Stomach (tissue), 8 donors: ENCODE measurements at regions not wholly inside any gene's neighbourhood (a gene's known extent, or its start where the extent isn't known, plus 50 kb on each side); places are given as distances from the start of the nearest gene placed in this dataset.
A peak's percentile ranks its signal among the peaks of the same experiment; 100 is the strongest.

Experiments
- DNase-seq, 2 donors: peaks; one replicate each; pipeline versions ENCODE4 v3.0.0 to v3.0.0-alpha.2; 2013 to 2019
- H3K27ac ChIP-seq, 5 donors: fragments of 200-600 bp in 4 of 5; sonication (generic) in 4 of 5; one replicate each; pipeline ENCODE4 v1.5.1; 2013 to 2019; ENCODE audit warnings: mild to moderate bottlenecking in 1 of 5, moderate library complexity in 1 of 5
- H3K27me3 ChIP-seq, 3 donors: fragments of 200-600 bp; sonication (generic); one replicate each; pipeline ENCODE4 v1.5.1; 2017 to 2019; ENCODE audit warnings: mixed run types in 1 of 3
- H3K36me3 ChIP-seq, 4 donors: fragments of 200-600 bp; sonication (generic); 1 replicate in 3 of 4; 2 replicates in 1 of 4; pipeline ENCODE4 v1.5.1; 2016 to 2019
- H3K4me1 ChIP-seq, 4 donors: fragments of 200-600 bp; sonication (generic); one replicate each; pipeline ENCODE4 v1.5.1; 2016 to 2019
- H3K4me3 ChIP-seq, 4 donors: fragments of 200-600 bp; sonication (generic) in 3 of 4; one replicate each; pipeline ENCODE4 v1.5.1; 2016 to 2019; ENCODE audit warnings: mild to moderate bottlenecking in 1 of 4
- H3K9me3 ChIP-seq, 4 donors: fragments of 200-600 bp; sonication (generic); one replicate each; pipeline ENCODE4 v1.5.1; 2016 to 2019
- EP300 ChIP-seq: sonication (generic); formaldehyde crosslinking; IDR thresholded peaks from one replicate; pipeline ENCODE4 v1.6.1; 2017; ENCODE audit warnings: antibody characterized with exemption
- POLR2A ChIP-seq, 4 donors: fragments of 450-650 bp; IDR thresholded peaks; one replicate each; pipeline ENCODE4 v1.6.1; 2016; ENCODE audit warnings: antibody characterized with exemption in 4 of 4, control low read depth in 2 of 4, mild to moderate bottlenecking in 1 of 4, moderate library complexity in 1 of 4
- POLR2AphosphoS5 ChIP-seq, 3 donors: sonication (generic); formaldehyde crosslinking; IDR thresholded peaks; one replicate each; pipeline ENCODE4 v1.6.1; 2016; ENCODE audit warnings: antibody characterized with exemption in 3 of 3
- WGBS, 5 donors: extraction: QIAGEN DNeasy Blood & Tissue Kit in 3 of 5; methylation state at CpG; one replicate each; pipeline versions ENCODE4 v1.1.5 to v1.1.7; 2013 to 2018; 5-methylcytosine and 5-hydroxymethylcytosine counted together
- intact Hi-C: fragments of 100-400 bp; cut with DNase I; formaldehyde crosslinking; loops from one replicate; pipeline ENCODE4 v1.15.1; 2023; ENCODE audit warnings: low total_unique reads
- TF ChIP-seq, protein P1 (sequence below), 7 experiments: fragments of 450-650 bp in 4 of 7; fragments of 200-600 bp in 3 of 7; sonication (generic) in 3 of 7; IDR thresholded peaks; one replicate each; pipeline ENCODE4 v1.5.1; 2016 to 2019; ENCODE audit warnings: antibody characterized with exemption in 7 of 7, control low read depth in 2 of 7, mild to moderate bottlenecking in 1 of 7
- donor health status: healthy with polysubstance abuse.
- donor health status: Bipolar disorder and iron deficiency.
- donor health status: healthy.

DNA sequence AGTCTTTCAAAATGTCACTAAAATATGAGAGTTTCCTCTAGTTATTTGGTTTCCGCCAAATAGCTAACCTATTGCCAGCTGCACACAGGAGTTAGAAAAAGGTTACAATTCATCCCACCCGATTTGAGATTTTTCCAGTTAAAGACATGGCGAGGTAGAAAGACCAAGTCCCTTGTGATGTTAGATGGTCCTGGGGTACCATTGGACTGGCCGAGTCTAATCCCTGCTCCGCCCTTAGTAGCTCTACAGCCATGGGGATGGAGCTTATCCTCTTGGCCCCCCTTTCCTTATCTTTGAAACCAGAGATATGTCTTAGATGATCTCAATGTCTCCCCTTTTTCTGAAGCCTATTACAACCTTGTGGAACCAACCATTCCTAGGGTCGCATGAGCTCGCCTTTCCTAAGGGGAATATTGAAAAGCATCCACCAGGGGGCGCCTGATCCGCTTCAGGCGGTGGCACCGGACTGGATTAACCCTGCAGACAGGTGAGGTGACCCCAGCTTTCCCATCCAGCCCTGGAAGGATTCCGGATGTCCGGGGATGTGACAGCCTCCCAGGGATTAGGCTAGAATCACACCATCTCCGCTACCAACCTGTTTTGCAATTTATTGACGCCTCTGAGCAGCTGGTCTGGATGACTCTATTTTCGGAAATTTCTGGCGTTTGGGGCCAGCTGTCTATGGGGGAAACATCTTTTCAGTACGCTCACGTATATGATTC is 68.3 kb upstream of the SIM2 start:
- TF ChIP-seq POLR2AphosphoS5 (IDR thresholded peaks at IDR 0.05) (no peak), EP300 (no peak)
- TF ChIP-seq, protein P1, sequence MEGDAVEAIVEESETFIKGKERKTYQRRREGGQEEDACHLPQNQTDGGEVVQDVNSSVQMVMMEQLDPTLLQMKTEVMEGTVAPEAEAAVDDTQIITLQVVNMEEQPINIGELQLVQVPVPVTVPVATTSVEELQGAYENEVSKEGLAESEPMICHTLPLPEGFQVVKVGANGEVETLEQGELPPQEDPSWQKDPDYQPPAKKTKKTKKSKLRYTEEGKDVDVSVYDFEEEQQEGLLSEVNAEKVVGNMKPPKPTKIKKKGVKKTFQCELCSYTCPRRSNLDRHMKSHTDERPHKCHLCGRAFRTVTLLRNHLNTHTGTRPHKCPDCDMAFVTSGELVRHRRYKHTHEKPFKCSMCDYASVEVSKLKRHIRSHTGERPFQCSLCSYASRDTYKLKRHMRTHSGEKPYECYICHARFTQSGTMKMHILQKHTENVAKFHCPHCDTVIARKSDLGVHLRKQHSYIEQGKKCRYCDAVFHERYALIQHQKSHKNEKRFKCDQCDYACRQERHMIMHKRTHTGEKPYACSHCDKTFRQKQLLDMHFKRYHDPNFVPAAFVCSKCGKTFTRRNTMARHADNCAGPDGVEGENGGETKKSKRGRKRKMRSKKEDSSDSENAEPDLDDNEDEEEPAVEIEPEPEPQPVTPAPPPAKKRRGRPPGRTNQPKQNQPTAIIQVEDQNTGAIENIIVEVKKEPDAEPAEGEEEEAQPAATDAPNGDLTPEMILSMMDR (IDR thresholded peaks at IDR 0.05) = peak in 5 of 7 experiments; percentile 21 to 75 (median 59)
- 44 to 49% (median 46%) methylated on average over 14 to 19 of the region's 19 CpGs for WGBS, 5 donors

DNA sequence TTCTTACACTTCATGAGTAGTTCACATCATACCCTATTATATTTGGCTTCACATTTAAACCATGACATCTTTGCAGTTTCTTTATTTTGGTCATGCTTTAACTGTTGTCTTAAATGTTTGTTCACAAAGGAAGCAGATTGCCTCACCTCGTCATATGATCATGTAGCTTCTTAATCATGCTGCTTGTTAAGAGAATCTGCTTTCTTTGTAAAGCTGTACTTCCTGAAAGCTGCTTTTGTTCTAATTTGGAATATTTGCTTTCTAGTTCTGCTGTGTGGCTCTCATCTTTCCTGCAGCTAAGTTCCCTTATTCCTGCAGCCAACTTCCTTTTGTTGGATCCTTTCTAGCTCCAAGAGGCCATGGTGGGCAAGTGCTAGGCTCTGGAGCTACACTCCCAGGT is 62.9 kb upstream of the SIM2 start:
- H3K4me1 ChIP-seq = peaks cover 9 to 22% (median 16%) of the 10 kb centered on the region in 4 donors
- TF ChIP-seq, protein P1 (IDR thresholded peaks at IDR 0.05) = no peak
- no peak for TF ChIP-seq POLR2A (IDR thresholded peaks at IDR 0.05)
- no peak for DNase-seq
- 29 to 66% (median 63%) methylated on average over 1 of the region's 1 CpG for WGBS, 5 donors
- no peak overlapping the region for H3K4me3 ChIP-seq
- no peak overlapping the region for H3K27ac ChIP-seq
- peaks cover 0 to 11% (median 10%) of the 10 kb centered on the region in 4 donors for H3K9me3 ChIP-seq
- H3K27me3 ChIP-seq = peaks cover 0 to 8% (median 0%) of the 10 kb centered on the region in 3 donors
- no peaks in the 10 kb centered on the region for H3K36me3 ChIP-seq
- intact Hi-C loops = no loop called here

More for the DNA sequence above, 68.3 kb upstream of the SIM2 start:
- Histone ChIP-seq H3K4me3 (no peak overlapping the region), H3K36me3 (no peaks in the 10 kb centered on the region), H3K27me3 (peaks cover 0 to 22% (median 0%) of the 10 kb centered on the region in 3 donors), H3K27ac (no peak overlapping the region), H3K9me3 (no peaks in the 10 kb centered on the region), H3K4me1 (peaks cover 0 to 8% (median 3%) of the 10 kb centered on the region in 4 donors)
- intact Hi-C loops = no loop called here
- peak; percentile 76 to 80 for DNase-seq

DNA sequence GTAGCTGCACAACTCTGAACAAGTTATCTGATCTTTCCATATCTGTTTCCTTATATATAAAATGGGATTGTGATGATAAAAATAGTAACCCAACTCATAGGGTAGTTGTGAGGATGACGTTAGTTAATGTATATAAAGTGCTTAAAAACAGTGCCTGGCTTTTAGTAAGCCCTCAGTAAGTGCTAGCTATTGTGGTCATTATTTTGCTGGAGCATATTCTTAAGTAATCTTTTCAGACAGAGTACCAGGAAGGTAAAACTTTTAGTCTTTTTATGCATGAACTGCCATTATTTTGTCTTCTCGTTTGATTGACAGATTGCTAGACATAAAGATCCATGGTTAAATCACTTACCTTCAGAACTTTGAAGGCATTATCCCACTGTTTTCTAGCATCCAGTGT is 62.5 kb upstream of the SIM2 start:
- H3K4me1 ChIP-seq = peaks cover 9 to 20% (median 15%) of the 10 kb centered on the region in 4 donors

DNA sequence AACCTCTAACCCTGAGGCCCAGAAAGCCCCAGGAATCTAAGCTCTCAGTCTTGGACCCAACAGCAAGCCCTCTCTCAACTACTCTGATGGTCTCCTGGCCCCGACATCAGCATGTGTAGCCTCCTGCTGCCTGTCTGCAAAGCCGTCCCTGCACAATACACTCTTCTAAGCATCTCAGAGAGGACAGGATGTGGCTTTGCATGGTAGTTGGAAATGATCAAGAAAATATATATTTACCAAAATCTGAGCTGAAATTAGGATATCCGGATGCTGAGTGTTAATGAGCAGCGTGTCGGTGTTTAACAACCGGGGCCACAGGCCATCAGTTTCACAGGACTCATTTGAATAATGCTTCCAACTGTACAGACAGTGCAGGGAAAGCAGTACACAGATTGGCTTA is 59.1 kb upstream of the SIM2 start:
- Histone ChIP-seq H3K9me3 (peaks cover 0 to 11% (median 10%) of the 10 kb centered on the region in 4 donors), H3K27ac (peak overlapping the region in 2 of 5 donors; percentile 21 to 67), H3K27me3 (peaks cover 0 to 14% (median 0%) of the 10 kb centered on the region in 3 donors), H3K4me3 (no peak overlapping the region), H3K4me1 (peaks cover 9 to 20% (median 15%) of the 10 kb centered on the region in 4 donors), H3K36me3 (no peaks in the 10 kb centered on the region)
- TF ChIP-seq POLR2A (IDR thresholded peaks at IDR 0.05) = no peak
- TF ChIP-seq, protein P1 (IDR thresholded peaks at IDR 0.05) = no peak
- no peak for TF ChIP-seq POLR2AphosphoS5 (IDR thresholded peaks at IDR 0.05)
- no peak for TF ChIP-seq EP300
- no peak for DNase-seq
- intact Hi-C loops = no loop called here
- 20 to 41% (median 31%) methylated on average over 6 of the region's 6 CpGs for WGBS, 5 donors

More for the DNA sequence above, 62.5 kb upstream of the SIM2 start:
- Histone ChIP-seq H3K4me3 (no peak overlapping the region), H3K9me3 (peaks cover 0 to 11% (median 10%) of the 10 kb centered on the region in 4 donors), H3K27me3 (peaks cover 0 to 11% (median 0%) of the 10 kb centered on the region in 3 donors), H3K27ac (no peak overlapping the region), H3K36me3 (no peaks in the 10 kb centered on the region)
- intact Hi-C loops = no loop called here
- DNase-seq = no peak
- TF ChIP-seq, protein P1 (IDR thresholded peaks at IDR 0.05) = no peak
- TF ChIP-seq POLR2AphosphoS5 (IDR thresholded peaks at IDR 0.05) = no peak
- TF ChIP-seq EP300 = no peak
- TF ChIP-seq POLR2A (IDR thresholded peaks at IDR 0.05) = no peak
- 78 to 86% (median 78%) methylated on average over 2 of the region's 2 CpGs for WGBS, 5 donors
